ENCODE measurements at regions not wholly inside any gene's neighbourhood (a gene's known extent, or its start where the extent isn't known, plus 50 kb on each side); places are given as distances from the start of the nearest gene placed in this dataset.
"Not testable (repeated sequence)": the region's sequence is repeated elsewhere in the genome, so short reads cannot be mapped to it uniquely, and the experiment has no call there.

GRCh38 chr5:81825237-81825636 is 74.3 kb upstream of the SSBP2 start:
- DNase-seq (no peak), FAIRE-seq (no peak)
- no peaks in the 10 kb centered on the region for H3K9me3 ChIP-seq (ENCODE audit: control insufficient read depth in 2 of 3, insufficient read depth in 1 of 3, low read length in 3 of 3)
- no peak overlapping the region for H3K27ac ChIP-seq (ENCODE audit: low read depth in 2 of 2, low read length in 2 of 2)
- H3K27me3 ChIP-seq (ENCODE audit: control insufficient read depth, insufficient read depth, low read length) = no peaks in the 10 kb centered on the region
- TF ChIP-seq, protein P1, sequence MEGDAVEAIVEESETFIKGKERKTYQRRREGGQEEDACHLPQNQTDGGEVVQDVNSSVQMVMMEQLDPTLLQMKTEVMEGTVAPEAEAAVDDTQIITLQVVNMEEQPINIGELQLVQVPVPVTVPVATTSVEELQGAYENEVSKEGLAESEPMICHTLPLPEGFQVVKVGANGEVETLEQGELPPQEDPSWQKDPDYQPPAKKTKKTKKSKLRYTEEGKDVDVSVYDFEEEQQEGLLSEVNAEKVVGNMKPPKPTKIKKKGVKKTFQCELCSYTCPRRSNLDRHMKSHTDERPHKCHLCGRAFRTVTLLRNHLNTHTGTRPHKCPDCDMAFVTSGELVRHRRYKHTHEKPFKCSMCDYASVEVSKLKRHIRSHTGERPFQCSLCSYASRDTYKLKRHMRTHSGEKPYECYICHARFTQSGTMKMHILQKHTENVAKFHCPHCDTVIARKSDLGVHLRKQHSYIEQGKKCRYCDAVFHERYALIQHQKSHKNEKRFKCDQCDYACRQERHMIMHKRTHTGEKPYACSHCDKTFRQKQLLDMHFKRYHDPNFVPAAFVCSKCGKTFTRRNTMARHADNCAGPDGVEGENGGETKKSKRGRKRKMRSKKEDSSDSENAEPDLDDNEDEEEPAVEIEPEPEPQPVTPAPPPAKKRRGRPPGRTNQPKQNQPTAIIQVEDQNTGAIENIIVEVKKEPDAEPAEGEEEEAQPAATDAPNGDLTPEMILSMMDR (IDR thresholded peaks at IDR 0.05; ENCODE audit: borderline replicate concordance, extremely low read depth, insufficient read depth) = no peak
- no peaks in the 10 kb centered on the region for H3K4me1 ChIP-seq (ENCODE audit: control insufficient read depth in 2 of 3, insufficient read depth in 2 of 3, low read depth in 1 of 3, low read length in 3 of 3)
- H3K36me3 ChIP-seq (ENCODE audit: control insufficient read depth in 2 of 3, insufficient read depth in 3 of 3, low read length in 3 of 3) = no peaks in the 10 kb centered on the region
- H3K9ac ChIP-seq (ENCODE audit: low read length in 3 of 3) = no peak overlapping the region
- intact Hi-C loops (cut with DNase I) = no loop called here
- no peak overlapping the region for H3K4me3 ChIP-seq (ENCODE audit: low read length in 3 of 3)

GRCh38 chr5:81823736-81824135 is 72.8 kb upstream of the SSBP2 start:
- H3K9ac ChIP-seq (ENCODE audit: low read length in 3 of 3); H3K4me1 ChIP-seq (ENCODE audit: control insufficient read depth in 2 of 3, insufficient read depth in 2 of 3, low read depth in 1 of 3, low read length in 3 of 3); H3K27ac ChIP-seq (ENCODE audit: low read depth in 2 of 2, low read length in 2 of 2); FAIRE-seq; H3K27me3 ChIP-seq (ENCODE audit: control insufficient read depth, insufficient read depth, low read length); H3K4me3 ChIP-seq (ENCODE audit: low read length in 3 of 3); H3K36me3 ChIP-seq (ENCODE audit: control insufficient read depth in 2 of 3, insufficient read depth in 3 of 3, low read length in 3 of 3); DNase-seq; intact Hi-C loops (cut with DNase I); H3K9me3 ChIP-seq (ENCODE audit: control insufficient read depth in 2 of 3, insufficient read depth in 1 of 3, low read length in 3 of 3): not testable (repeated sequence)

- intact Hi-C loops (cut with DNase I) = no loop called here
- Histone ChIP-seq H3K36me3 (ENCODE audit: control insufficient read depth in 2 of 3, insufficient read depth in 3 of 3, low read length in 3 of 3) (no peaks in the 10 kb centered on the region), H3K4me1 (ENCODE audit: control insufficient read depth in 2 of 3, insufficient read depth in 2 of 3, low read depth in 1 of 3, low read length in 3 of 3) (no peaks in the 10 kb centered on the region), H3K9me3 (ENCODE audit: control insufficient read depth in 2 of 3, insufficient read depth in 1 of 3, low read length in 3 of 3) (no peaks in the 10 kb centered on the region), H3K27ac (ENCODE audit: low read depth in 2 of 2, low read length in 2 of 2) (no peak overlapping the region), H3K9ac (ENCODE audit: low read length in 3 of 3) (no peak overlapping the region), H3K27me3 (ENCODE audit: control insufficient read depth, insufficient read depth, low read length) (no peaks in the 10 kb centered on the region), H3K4me3 (ENCODE audit: low read length in 3 of 3) (no peak overlapping the region)
- TF ChIP-seq, protein P1 (IDR thresholded peaks at IDR 0.05; ENCODE audit: borderline replicate concordance, extremely low read depth, insufficient read depth) = no peak
- DNase-seq (no peak), FAIRE-seq (no peak)
Observed at GRCh38 chr5:81820863-81821262, 70.0 kb upstream of the SSBP2 start.

DNA sequence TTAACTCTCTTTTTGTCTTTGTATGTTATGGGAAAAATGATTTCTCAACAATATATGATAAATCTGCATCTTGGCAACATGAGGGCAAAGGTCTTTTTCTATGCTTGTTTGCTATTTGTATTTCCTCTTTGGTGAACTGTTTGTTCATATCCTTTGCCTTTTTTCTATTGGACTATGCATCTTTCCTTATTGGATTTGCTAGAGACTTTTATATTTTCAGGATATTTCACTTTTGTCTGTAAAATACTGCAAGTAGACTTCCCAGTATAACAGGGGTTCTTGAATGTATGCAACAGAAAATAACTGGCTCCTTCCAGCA is 69.4 kb upstream of the SSBP2 start:
- no peak for FAIRE-seq
- TF ChIP-seq, protein P1 (IDR thresholded peaks at IDR 0.05; ENCODE audit: borderline replicate concordance, extremely low read depth, insufficient read depth) = no peak

More for the DNA sequence above, 69.4 kb upstream of the SSBP2 start:
- intact Hi-C loops (cut with DNase I) = no loop called here
- no peak for DNase-seq
- Histone ChIP-seq H3K36me3 (ENCODE audit: control insufficient read depth in 2 of 3, insufficient read depth in 3 of 3, low read length in 3 of 3) (no peaks in the 10 kb centered on the region), H3K27ac (ENCODE audit: low read depth in 2 of 2, low read length in 2 of 2) (no peak overlapping the region), H3K4me1 (ENCODE audit: control insufficient read depth in 2 of 3, insufficient read depth in 2 of 3, low read depth in 1 of 3, low read length in 3 of 3) (no peaks in the 10 kb centered on the region), H3K9me3 (ENCODE audit: control insufficient read depth in 2 of 3, insufficient read depth in 1 of 3, low read length in 3 of 3) (no peaks in the 10 kb centered on the region), H3K4me3 (ENCODE audit: low read length in 3 of 3) (no peak overlapping the region), H3K9ac (ENCODE audit: low read length in 3 of 3) (no peak overlapping the region), H3K27me3 (ENCODE audit: control insufficient read depth, insufficient read depth, low read length) (no peaks in the 10 kb centered on the region)

Data from kidney (tissue), 13 donors.